GM19455 (cell line): ENCODE measurements at regions not wholly inside any gene's neighbourhood (a gene's known extent, or its start where the extent isn't known, plus 50 kb on each side); places are given as distances from the start of the nearest gene placed in this dataset.
"Not testable (repeated sequence)": the region's sequence is repeated elsewhere in the genome, so short reads cannot be mapped to it uniquely, and the experiment has no call there.

Experiments used
- ATAC-seq: cut with Tn5 transposase; IDR thresholded peaks from one replicate; pipeline ENCODE4 v1.9.1; 2021; ENCODE audit not compliant: unreplicated experiment

DNA sequence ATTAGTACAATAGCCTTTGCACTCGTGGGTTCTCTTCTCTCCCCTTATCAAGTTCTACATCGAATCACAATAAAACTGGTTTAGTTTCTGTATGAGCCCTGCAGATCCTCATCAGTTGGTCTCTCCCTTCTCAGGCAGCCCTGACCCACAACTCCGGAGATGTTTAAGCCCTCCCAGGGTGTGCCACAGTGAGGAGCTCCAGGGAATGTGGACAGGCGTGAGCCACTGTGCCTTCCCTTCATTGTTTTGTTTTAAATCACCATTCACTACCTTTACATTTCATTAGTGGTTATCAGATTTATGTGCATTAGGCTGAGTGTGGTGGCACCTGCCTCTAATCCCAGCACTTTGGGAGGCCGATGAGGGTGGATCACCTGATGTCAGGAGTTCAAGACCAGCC, 133.2 kb downstream of the LARP7 start:
- ATAC-seq: no peak

DNA sequence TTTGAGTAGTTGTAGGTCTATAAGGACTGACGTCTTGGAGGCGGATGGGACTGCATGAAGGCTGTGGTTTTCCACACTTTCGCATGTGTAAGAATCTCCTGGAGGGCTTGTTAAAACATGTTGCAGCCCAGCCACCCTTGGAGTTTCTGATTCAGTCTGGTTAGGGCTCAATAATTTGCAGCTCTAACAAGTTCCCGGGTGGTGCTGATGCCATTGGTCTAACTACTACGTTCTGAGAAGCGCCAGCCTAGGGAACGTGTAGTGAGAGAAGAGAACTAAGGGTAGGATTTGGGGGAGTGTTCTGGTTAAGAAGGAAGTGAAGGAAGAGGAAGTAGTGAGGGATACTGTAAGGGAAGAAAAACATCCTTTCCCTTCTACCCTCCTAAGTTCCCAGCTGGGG, 138.9 kb downstream of the LARP7 start:
- no peak for ATAC-seq

DNA sequence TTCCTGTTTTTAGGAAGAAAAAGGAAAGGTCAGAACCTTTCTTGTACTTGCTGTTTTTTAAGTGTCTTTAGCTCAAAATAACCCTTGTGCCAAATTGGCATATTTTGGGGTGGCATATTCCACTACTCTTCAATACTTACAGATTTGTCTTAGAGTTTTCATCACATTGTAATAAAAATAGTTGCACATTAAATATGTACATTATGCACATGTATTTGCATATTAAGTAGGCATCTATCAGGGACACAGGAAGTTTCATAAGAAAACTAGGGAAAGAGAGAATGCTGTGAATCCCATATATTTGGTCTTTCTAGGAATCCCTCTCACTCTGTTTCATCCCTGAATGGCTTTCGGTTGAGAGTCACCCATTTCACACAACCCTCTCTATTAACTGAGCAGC, 139.6 kb downstream of the LARP7 start:
- ATAC-seq: no peak

DNA sequence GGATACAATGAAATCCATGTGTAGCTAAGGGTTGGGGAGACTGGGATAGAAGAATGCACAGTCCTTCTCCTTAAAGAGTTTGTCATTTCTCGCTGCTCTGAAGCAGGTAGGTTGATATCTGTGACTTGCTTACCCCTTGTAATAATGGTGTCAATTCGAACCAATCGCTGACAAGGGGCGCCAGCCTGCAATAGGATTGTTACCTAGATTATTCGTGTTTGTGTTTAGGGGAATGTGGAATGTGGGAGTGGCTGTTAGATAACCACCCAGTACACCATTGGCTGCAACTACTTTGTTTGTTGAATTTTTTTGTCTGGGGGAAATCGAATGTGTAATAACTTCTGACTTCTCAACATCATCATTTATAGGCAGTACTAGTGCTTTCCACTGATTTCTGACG, 141.6 kb downstream of the LARP7 start:
- no peak for ATAC-seq

DNA sequence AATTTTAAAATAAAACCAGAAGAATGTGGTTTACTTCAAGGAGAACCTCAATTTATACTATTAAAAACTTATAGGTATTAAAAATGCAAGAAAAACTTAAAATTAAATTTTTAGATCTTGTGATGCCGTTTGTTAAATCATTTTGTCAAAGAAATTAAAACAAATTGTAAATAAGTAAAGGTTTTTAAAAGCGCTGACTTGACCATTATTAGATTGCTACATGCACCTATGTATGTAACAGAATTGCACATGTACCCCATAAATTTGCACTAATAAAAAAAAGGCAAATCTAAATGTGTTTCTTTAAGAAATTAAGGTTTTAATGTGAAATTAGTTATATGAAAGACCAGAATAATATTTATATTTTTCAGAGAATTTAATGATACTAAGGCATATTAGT, 156.1 kb downstream of the LARP7 start:
- no peak for ATAC-seq

DNA sequence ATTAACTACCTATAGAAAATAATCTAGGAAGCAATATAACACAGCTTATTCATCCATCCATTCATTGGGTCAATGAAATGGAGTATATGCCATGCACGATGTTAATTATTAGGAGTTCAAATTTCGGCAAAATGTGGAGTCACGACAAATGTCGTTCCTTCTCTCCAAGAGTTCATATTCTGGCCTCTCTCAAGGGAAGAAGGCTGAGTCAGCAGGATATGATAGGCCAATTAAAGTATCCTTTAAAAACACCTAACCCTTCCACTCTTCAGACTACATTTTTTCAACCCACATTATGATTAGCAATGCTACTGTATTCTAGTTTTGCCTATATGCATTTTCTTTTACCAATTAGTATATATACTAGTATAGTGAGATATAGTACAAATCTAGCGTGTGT, 163.1 kb downstream of the LARP7 start:
- no peak for ATAC-seq

DNA sequence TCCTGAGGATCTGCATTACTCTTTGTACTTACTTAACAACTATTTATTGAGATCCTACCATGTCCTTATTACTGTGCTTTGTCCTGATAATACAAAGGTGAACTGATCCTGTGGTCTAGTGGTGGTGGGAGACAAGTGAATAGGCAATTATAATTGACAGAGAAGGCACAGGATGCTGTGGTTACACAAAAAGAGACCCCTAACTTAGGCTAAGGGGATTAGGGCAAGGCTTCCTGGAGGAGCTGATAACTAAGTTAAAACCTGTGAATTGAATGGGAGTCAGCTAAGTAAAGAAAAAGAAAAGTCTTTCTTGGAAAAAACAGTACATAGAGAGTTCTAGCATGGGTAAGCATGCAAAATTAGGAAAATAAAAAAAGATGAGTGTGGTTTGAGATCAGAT, 164.4 kb downstream of the LARP7 start:
- no peak for ATAC-seq

DNA sequence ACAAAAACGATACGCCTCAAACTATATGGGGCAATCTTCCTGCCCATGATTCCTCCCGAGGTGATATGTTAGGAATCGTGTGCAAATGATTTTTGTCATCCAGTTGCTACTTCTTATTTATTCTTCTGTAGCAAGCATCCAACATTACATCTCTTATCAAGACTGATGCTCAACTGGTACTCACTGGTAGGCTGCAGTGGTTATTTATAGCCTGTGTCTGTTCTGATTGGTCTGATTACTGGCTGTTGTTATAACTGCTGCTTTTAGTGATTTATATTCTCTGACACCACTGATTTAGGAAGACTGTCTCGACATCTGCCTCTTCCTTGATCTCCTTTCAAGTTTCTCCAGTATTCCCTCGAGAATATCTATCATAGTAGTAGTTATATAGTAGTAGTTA, 165.8 kb downstream of the LARP7 start:
- no peak for ATAC-seq

DNA sequence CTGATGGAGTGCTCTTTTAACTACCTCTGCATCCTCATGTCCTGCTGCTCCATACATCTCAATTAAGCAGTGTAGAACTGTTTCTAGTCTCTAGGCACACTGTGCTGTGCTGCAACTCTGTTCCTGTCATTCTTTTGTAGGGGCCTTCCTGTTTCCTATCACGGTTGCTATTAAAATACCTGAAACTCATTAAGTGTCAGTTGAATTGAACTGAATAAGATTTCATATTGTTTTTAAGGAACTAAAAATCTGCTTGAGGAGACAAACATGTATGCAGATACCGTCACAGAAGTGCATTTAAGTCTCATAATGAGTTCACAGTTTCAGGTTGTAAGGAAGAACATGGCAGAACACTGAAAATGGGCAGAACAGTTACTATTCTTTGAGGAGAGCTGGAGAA, 170.1 kb downstream of the LARP7 start:
- ATAC-seq: peak; percentile 63

DNA sequence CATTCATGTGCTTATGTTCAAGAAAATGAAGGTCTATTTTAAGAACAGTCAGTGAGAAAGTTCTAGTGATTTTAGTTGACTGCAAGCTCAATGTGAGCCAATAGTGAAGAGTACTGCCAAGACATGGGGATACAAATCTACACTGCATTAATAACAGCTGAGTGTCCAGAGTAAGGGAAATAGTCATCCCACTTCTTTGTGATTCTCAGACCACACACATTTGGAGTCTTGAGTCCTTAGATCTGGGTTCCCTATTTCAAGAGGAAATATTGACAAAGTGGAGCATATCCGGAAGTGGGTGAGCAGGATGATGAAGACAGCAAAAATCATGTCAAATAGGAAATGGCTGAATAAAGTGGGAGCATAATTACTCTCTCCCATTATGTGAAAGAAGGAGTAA, 171.1 kb downstream of the LARP7 start:
- ATAC-seq: no peak

DNA sequence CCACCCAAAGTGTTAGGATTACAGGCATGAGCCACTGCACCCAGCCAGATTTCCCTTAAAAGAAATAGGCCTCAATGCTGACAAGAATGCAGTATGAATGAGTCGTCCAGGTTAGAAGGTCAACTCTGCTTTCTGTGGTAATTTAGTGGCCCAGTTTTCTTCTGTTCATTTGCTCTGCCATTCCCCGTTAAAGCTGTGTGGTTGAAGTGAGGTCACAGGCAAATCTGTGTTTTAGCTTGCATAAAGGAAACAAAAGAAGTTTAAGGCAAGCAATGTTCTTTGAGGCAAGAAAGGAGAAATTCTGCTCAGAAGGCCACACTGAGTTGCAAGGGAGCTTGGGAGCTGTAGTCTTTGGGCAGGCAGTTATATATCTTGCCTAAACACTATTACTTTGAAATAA, 176.8 kb downstream of the LARP7 start:
- ATAC-seq: peak; percentile 30

DNA sequence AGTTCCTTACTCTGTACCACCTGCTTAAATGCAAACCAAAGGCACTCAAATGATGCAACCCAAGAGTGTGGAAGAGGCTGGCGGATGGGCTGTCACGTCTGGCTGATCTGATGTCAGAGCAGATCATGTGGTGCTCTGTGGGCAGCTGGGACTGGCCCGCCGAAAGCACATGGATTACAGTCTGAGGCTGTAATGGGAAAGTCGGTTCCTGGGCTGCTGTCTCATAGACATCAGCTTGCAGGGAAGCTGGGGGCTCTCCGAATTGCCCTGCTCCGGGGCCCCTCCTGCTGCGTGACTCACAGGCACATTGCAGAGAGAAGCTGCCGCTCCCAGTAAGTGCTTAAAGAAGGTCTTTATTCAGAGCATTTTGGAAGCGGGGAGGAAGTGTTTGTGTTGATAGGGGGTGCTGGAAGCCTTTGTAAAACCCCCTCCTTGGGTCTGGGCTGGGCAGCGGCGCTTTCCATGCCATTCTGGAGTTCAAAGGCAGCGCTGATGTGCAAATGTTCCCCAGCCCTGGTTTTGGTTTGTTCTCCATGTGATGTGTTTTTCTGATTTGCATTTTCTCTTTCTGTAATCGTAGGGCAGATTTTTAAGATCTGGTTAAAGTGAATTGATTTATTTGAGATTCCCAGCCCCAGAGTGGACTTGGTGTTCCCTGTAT, 181.1 kb downstream of the LARP7 start:
- ATAC-seq: peak; percentile 90

DNA sequence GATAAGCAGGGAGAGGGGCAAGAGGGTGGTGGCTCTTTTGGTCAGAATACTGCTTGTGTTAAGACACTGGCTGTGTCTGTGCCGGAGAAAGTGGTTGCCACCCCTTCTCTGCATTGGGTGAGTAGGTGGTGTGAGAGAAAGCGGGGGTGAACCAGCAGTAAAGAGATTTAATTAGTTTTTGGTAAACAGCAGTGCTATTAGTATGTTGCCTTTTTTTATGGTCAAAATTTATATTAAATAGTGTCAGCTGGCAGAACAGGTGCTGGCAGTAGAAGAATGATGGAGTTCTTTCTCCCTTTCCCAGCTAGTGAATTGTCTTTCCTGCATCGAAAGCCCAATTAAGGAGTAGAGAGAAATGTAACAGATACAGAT, 181.6 kb downstream of the LARP7 start:
- ATAC-seq: peak; percentile 32

DNA sequence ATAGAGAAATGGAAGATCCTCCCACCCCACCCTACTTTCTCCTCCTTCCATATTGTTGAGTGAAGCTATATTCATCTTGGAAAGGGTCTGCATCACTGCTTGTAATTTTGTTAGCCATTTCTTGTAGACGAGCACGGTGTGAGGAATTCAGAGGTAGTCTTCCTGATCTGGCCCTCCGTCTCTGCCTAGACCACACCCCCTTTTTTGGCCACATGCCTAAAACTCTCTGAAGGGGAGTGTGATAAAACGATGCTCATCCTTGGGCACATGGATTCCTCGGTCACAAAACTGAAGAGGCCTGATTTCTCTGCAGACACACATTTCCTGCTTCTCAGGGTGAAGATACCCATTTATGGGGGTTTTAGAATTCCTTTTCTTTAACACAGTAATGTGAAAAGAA, 182.8 kb downstream of the LARP7 start:
- no peak for ATAC-seq

DNA sequence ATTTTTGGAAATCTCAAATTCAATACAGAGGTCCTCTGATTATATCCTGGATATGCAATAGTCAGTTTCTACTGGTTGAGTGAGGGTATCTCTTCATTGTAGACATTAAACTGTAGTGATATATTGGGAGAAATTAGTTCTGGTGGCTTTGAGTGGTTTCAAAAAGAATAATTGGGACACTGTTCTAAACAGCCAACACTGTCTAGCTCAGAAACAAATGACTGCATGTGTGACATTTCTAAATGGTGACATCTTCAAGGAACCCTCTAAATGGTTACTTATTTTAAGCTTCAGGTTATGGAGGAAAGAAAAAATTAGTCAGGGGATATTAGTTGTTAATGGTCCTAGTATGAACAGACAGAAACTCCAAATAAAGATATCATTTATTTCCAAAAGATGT, 186.2 kb downstream of the LARP7 start:
- ATAC-seq: no peak

DNA sequence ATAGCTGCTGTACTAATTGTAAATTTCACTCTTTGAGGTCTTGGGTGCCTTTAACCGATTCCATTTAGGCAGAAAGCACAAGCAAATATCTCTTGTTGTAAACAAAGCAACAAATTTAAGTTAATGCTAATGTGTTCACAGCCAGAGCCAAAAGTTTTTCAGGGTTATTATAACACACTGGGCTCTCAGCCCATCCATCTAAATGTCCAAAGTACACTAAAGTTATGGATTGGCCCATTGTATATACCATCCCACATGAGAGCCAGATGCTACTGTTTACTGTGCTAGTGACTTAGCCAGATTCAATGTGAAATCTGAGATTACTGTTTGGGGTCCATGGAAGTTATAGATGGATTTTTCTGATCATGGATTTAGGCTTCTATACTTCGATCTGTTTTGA, 186.7 kb downstream of the LARP7 start:
- no peak for ATAC-seq

DNA sequence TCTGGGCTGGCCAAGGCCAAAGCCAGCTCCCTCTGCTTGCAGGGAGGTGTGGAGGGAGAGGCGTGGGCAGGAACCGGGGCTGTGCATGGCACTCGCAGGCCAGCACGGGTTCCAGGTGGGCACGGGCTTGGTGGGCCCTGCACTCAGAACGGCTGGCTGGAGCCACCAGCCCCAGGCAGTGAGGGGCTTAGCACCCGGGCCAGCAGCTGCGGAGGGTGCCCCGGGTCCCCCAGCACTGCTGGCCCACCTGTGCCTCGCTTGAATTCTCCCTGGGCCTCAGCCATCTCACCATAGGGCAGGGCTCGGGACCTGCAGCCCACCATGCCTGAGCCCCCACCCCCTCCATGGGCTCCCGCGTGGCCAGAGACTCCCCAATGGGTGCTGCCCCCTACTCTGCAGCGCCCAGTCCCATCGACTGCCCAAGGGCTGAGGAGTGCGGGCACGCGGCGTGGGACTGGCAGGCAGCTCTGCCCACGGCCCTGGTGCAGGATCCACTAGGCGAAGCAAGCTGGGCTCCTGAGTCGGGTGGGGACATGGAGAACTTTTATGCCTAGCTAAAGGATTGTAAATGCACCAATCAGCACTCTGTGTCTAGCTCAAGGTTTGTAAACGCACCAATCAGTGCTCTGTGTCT, 193.9 kb downstream of the LARP7 start:
- ATAC-seq: no peak

DNA sequence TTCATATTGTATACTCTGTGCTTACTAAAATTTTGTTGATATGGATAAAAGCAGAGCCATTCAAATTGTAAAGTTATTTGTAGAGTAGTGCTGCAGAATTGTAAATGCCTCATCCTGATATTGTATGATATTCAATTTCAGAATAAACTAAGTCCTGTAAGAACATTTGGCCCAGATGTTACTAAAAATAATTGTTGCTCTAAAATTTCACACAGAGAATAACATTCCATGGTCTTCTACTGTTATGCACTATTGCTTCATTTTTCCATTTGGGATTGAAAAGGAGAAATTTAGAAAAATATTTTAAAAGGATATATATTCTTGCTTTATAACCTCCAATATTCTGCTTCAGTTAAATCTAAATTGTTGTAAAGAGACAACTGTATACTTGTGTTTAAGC, 195.6 kb downstream of the LARP7 start:
- no peak for ATAC-seq

DNA sequence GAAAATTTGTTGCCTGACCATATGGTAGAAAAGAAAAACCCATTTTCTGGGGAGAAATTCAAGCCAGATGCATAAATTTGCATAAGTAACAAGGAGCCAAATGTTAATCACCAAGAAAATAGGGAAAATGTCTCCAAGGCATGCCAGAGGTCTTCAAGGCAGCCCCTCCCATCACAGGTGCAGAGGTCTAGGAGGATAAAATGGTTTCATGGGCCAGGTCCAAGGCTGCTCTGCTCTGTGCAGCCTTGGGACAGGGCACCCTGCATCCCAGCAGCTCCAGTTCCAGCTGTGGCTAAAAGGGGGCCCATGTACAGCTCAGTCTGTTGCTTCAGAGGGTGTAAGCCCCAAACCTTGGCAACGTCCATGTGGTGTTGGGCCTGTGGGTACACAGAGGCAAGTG, 200.0 kb downstream of the LARP7 start:
- ATAC-seq: no peak

DNA sequence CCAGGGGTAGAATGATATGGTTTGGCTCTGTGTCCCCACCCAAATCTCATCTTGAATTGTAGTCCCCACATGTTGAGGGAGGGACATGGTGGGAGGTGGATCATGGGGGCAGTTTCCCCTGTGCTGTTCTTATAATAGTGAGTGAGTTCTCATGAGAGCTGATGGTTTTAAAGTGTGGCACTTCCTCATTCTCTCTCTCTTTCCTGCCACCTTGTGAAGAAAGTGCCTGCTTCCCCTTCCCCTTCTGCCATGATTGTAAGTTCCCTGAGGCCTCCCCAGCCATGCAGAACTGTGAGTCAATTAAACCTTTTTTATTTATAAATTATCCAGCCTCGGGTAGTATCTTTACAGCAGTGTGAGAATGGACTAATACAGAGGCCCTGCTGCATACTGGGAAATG, 201.1 kb downstream of the LARP7 start:
- not testable (repeated sequence) for ATAC-seq

DNA sequence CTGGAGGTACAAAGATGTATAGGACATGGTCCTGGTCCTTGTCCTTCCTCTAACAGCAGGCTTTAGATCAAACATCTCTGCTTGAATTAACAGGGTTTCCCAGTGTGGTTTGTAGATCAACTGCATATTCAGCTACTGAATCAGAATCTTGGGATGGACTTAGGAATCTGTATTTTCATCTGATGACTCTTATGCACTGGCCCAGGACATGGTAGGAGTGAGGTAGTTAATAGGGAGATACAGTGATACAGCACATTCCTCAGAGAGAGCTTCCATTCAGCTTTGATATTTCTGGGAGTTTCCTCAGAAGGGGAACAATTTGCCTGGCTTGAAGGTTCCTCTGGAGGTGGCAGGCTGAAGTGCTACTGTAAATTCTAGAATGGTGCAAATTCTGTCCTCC, 203.1 kb downstream of the LARP7 start:
- ATAC-seq: no peak

DNA sequence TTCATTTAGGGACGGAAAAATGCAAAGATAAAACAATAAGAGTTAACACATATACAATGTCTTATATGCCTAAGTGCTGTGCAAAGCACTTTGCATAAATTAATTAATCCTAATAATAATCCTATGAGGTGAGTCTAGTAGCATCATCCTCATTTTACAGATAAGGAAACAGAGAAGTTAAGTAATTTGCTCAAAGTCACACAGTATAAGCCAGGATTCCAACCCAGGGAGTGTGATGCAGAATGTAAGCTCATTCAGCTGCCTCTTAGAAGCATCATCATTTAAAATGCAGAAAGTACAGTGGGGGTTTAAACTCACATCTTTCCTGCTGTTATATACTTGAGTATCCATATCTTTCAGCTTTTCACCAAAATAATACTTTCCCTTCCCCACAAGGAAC, 203.7 kb downstream of the LARP7 start:
- no peak for ATAC-seq

DNA sequence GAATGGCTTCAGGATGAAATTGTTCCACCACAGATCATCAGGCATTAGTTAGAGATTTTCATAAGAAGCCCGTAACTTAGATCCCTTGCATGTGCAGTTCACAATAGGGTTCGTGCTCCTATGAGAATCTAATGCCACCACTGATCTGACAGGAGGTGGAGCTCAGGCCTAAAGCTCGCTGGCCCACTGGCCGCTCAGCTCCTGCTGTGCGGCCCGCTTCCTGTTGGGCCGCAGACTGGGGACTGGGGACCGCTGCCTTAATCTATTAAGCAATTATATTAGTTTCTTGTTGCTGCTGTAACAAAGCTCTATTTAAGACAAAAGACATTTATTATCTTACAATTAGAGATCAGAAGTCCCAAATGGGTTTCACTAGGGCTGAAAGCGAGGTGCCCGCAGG, 205.6 kb downstream of the LARP7 start:
- no peak for ATAC-seq
